ENCODE measurements at regions not wholly inside any gene's neighbourhood (a gene's known extent, or its start where the extent isn't known, plus 50 kb on each side); places are given as distances from the start of the nearest gene placed in this dataset.
"Not testable (repeated sequence)": the region's sequence is repeated elsewhere in the genome, so short reads cannot be mapped to it uniquely, and the experiment has no call there.

- TF ChIP-seq GATA1 (IDR thresholded peaks at IDR 0.05; ENCODE audit: low read depth, low read length) (no peak), POLR2A (IDR thresholded peaks at IDR 0.05; ENCODE audit: low read length) (no peak)
- no peak for DNase-seq
Measured at GRCh38 chr1:56257726-56258125, 321.6 kb downstream of the PLPP3 start.

- no peak for TF ChIP-seq POLR2A (IDR thresholded peaks at IDR 0.05; ENCODE audit: low read length)
- TF ChIP-seq GATA1 (IDR thresholded peaks at IDR 0.05; ENCODE audit: low read depth, low read length) = no peak
- DNase-seq = no peak
Measured at GRCh38 chr1:56256153-56257000, 323.0 kb downstream of the PLPP3 start.

- DNase-seq = no peak
- TF ChIP-seq POLR2A (IDR thresholded peaks at IDR 0.05; ENCODE audit: low read length) (no peak), GATA1 (IDR thresholded peaks at IDR 0.05; ENCODE audit: low read depth, low read length) (no peak)
Measured at GRCh38 chr1:56255516-56256152, 323.7 kb downstream of the PLPP3 start.

GRCh38 chr1:56254130-56254529 lies 325.2 kb downstream of the PLPP3 start:
- no peak for DNase-seq
- no peak for TF ChIP-seq POLR2A (IDR thresholded peaks at IDR 0.05; ENCODE audit: low read length)
- TF ChIP-seq GATA1 (IDR thresholded peaks at IDR 0.05; ENCODE audit: low read depth, low read length) = no peak

- no peak for TF ChIP-seq GATA1 (IDR thresholded peaks at IDR 0.05; ENCODE audit: low read depth, low read length)
- TF ChIP-seq POLR2A (IDR thresholded peaks at IDR 0.05; ENCODE audit: low read length) = no peak
- DNase-seq = no peak
Measured at GRCh38 chr1:56250809-56251208, 328.6 kb downstream of the PLPP3 start.

GRCh38 chr1:56249234-56249633 lies 330.1 kb downstream of the PLPP3 start:
- TF ChIP-seq POLR2A (IDR thresholded peaks at IDR 0.05; ENCODE audit: low read length) (no peak), GATA1 (IDR thresholded peaks at IDR 0.05; ENCODE audit: low read depth, low read length) (no peak)
- no peak for DNase-seq

GRCh38 chr1:56248138-56248537 lies 331.2 kb downstream of the PLPP3 start:
- TF ChIP-seq POLR2A (IDR thresholded peaks at IDR 0.05; ENCODE audit: low read length) (no peak), GATA1 (IDR thresholded peaks at IDR 0.05; ENCODE audit: low read depth, low read length) (no peak)
- DNase-seq = no peak

- not testable (repeated sequence) for DNase-seq
Measured at GRCh38 chr1:56246726-56247125, 332.6 kb downstream of the PLPP3 start.

GRCh38 chr1:56240400-56240799 lies 339.0 kb downstream of the PLPP3 start:
- TF ChIP-seq POLR2A (IDR thresholded peaks at IDR 0.05; ENCODE audit: low read length) (no peak), GATA1 (IDR thresholded peaks at IDR 0.05; ENCODE audit: low read depth, low read length) (no peak)
- DNase-seq = no peak

- TF ChIP-seq POLR2A (IDR thresholded peaks at IDR 0.05; ENCODE audit: low read length) (no peak), GATA1 (IDR thresholded peaks at IDR 0.05; ENCODE audit: low read depth, low read length) (no peak)
- no peak for DNase-seq
Measured at GRCh38 chr1:56237491-56238064, 341.8 kb downstream of the PLPP3 start.

- no peak for TF ChIP-seq POLR2A (IDR thresholded peaks at IDR 0.05; ENCODE audit: low read length)
- no peak for TF ChIP-seq GATA1 (IDR thresholded peaks at IDR 0.05; ENCODE audit: low read depth, low read length)
- DNase-seq = no peak
Measured at GRCh38 chr1:56236688-56237087, 342.7 kb downstream of the PLPP3 start.

GRCh38 chr1:56235909-56236510 lies 343.4 kb downstream of the PLPP3 start:
- no peak for TF ChIP-seq POLR2A (IDR thresholded peaks at IDR 0.05; ENCODE audit: low read length)
- TF ChIP-seq GATA1 (IDR thresholded peaks at IDR 0.05; ENCODE audit: low read depth, low read length) = no peak
- DNase-seq = no peak

GRCh38 chr1:56229186-56229585 lies 350.2 kb downstream of the PLPP3 start:
- TF ChIP-seq GATA1 (IDR thresholded peaks at IDR 0.05; ENCODE audit: low read depth, low read length) = no peak
- no peak for TF ChIP-seq POLR2A (IDR thresholded peaks at IDR 0.05; ENCODE audit: low read length)
- DNase-seq = no peak

GRCh38 chr1:56227886-56228285 lies 351.5 kb downstream of the PLPP3 start:
- TF ChIP-seq GATA1 (IDR thresholded peaks at IDR 0.05; ENCODE audit: low read depth, low read length) (no peak), POLR2A (IDR thresholded peaks at IDR 0.05; ENCODE audit: low read length) (no peak)
- no peak for DNase-seq

Measured in erythroblast (primary cell).